Astrocyte of the spinal cord (primary cell): ENCODE measurements at regions not wholly inside any gene's neighbourhood (a gene's known extent, or its start where the extent isn't known, plus 50 kb on each side); places are given as distances from the start of the nearest gene placed in this dataset.

ENCODE experiments used
- DNase-seq: peaks from one replicate; pipeline ENCODE4 v3.0.0; 2011; ENCODE audit warnings: low read depth, low spot score
- H3K4me3 ChIP-seq: 2 replicates; pipeline ENCODE4 v1.5.1; 2011; ENCODE audit warnings: low read depth, mild to moderate bottlenecking, low read length, moderate library complexity
- CTCF ChIP-seq: IDR thresholded peaks from 2 replicates; pipeline ENCODE4 v1.5.1; 2012; ENCODE audit warnings: low read depth, mild to moderate bottlenecking, low read length, inconsistent platforms
- in situ Hi-C: cut with HindIII; loops from 2 replicates; pipeline ENCODE4 v1.10.0; 2017; ENCODE audit warnings: low sequenced_read_pairs

GRCh38 chr5:117792476-117792875 is 1195.9 kb downstream of the DTWD2 start:
- TF ChIP-seq CTCF, result no peak
- DNase-seq, result no peak
- in situ Hi-C loops, result no loop called here
- no peak overlapping the region for H3K4me3 ChIP-seq

GRCh38 chr5:117788596-117788995 is 1199.8 kb downstream of the DTWD2 start:
- no peak for DNase-seq
- no peak for TF ChIP-seq CTCF
- no peak overlapping the region for H3K4me3 ChIP-seq
- in situ Hi-C loops, result no loop called here

GRCh38 chr5:117779171-117779570 is 1204.5 kb upstream of the SEMA6A start:
- no peak for DNase-seq
- no peak for TF ChIP-seq CTCF
- no peak overlapping the region for H3K4me3 ChIP-seq
- in situ Hi-C loops, result no loop called here

- no peak for TF ChIP-seq CTCF
- no peak for DNase-seq
Observed at GRCh38 chr5:117776977-117777376, 1202.4 kb upstream of the SEMA6A start.

GRCh38 chr5:117769877-117770276 is 1195.3 kb upstream of the SEMA6A start:
- no peak for DNase-seq
- no peak overlapping the region for H3K4me3 ChIP-seq
- TF ChIP-seq CTCF, result no peak
- in situ Hi-C loops, result no loop called here

More at GRCh38 chr5:117776977-117777376, 1202.4 kb upstream of the SEMA6A start:
- H3K4me3 ChIP-seq, result no peak overlapping the region
- in situ Hi-C loops, result no loop called here

- in situ Hi-C loops, result no loop called here
- TF ChIP-seq CTCF, result no peak
- no peak for DNase-seq
- H3K4me3 ChIP-seq, result no peak overlapping the region
Observed at GRCh38 chr5:117763271-117763670, 1188.6 kb upstream of the SEMA6A start.

- no peak overlapping the region for H3K4me3 ChIP-seq
- DNase-seq, result no peak
- TF ChIP-seq CTCF, result no peak
- in situ Hi-C loops, result no loop called here
Observed at GRCh38 chr5:117761186-117761585, 1186.6 kb upstream of the SEMA6A start.
